ENCODE measurements at regions not wholly inside any gene's neighbourhood (a gene's known extent, or its start where the extent isn't known, plus 50 kb on each side); places are given as distances from the start of the nearest gene placed in this dataset.
"Not testable (repeated sequence)": the region's sequence is repeated elsewhere in the genome, so short reads cannot be mapped to it uniquely, and the experiment has no call there.

DNA sequence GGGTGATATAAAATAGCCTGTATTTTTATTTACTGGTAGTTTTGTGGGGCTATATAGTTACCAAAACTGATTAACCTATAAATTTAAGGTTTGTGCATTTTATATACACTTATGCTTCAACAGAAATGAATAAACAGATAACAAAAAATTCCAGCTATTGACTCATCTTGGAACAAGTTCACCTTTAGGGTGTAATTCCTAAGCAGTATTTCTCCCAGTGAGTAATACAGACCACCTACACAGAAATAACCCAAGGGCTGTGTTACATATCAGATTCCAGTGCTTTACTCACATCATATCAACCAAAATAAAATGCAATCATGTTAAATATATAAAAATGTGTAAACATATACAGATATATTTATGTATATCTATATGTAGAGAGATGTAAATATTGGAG lies 345.6 kb downstream of the ADAMTS20 start:
- Mint-ChIP-seq H3K36me3 (peaks cover 0 to 3% (median 0%) of the 10 kb centered on the region in 3 donors), H3K9me3 (peaks cover 0 to 4% (median 0%) of the 10 kb centered on the region in 9 donors), H3K27me3 (peaks cover 0 to 3% (median 0%) of the 10 kb centered on the region in 5 donors), H3K27ac (no peak overlapping the region), H3K4me1 (peaks cover 0 to 7% (median 0%) of the 10 kb centered on the region in 4 donors), H3K4me3 (no peak overlapping the region)
- ATAC-seq: no peak
- no peak for DNase-seq
- POLR2A ChIA-PET: no interaction called here

DNA sequence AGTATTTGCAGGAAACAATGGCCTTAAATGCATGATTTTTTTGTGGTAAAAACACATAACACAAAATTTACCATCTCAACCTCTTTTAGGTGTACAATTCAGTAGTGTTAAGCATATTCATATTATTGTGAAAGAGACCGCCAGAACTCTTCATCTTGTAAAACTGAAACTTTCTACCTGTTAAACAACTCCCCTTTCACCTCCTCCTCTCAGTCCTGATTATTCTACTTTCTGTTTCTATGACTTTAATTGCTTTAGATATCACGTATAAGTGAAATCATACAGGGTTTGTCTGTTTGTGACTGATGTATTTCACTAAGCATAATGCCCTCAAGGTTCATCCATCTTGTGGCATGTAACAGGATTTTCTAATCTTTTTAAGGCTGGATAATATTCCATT lies 353.4 kb downstream of the ADAMTS20 start:
- peaks cover 0 to 3% (median 0%) of the 10 kb centered on the region in 3 donors for H3K36me3 Mint-ChIP-seq
- no peak overlapping the region for H3K27ac Mint-ChIP-seq
- POLR2A ChIA-PET: no interaction called here
- H3K9me3 Mint-ChIP-seq: peaks cover 0 to 10% (median 2%) of the 10 kb centered on the region in 9 donors
- no peaks in the 10 kb centered on the region for H3K4me1 Mint-ChIP-seq
- no peak for DNase-seq
- no peak overlapping the region for H3K4me3 Mint-ChIP-seq
- no peak for ATAC-seq
- H3K27me3 Mint-ChIP-seq: peaks cover 0 to 3% (median 0%) of the 10 kb centered on the region in 5 donors

- peaks cover 0 to 1% (median 0%) of the 10 kb centered on the region in 5 donors for H3K27me3 Mint-ChIP-seq
- H3K4me1 Mint-ChIP-seq: no peaks in the 10 kb centered on the region
- peaks cover 0 to 13% (median 3%) of the 10 kb centered on the region in 9 donors for H3K9me3 Mint-ChIP-seq
- no peak for ATAC-seq
- H3K36me3 Mint-ChIP-seq: no peaks in the 10 kb centered on the region
- DNase-seq: no peak
- H3K4me3 Mint-ChIP-seq: no peak overlapping the region
- no peak overlapping the region for H3K27ac Mint-ChIP-seq
- POLR2A ChIA-PET: no interaction called here
These were observed 355.6 kb downstream of the ADAMTS20 start for GRCh38 chr12:43196268-43196907.

GRCh38 chr12:43193096-43193495 lies 358.9 kb downstream of the ADAMTS20 start:
- not testable (repeated sequence) for H3K27ac Mint-ChIP-seq

GRCh38 chr12:43192442-43192841 lies 359.6 kb downstream of the ADAMTS20 start:
- H3K4me1 Mint-ChIP-seq, H3K27me3 Mint-ChIP-seq, H3K36me3 Mint-ChIP-seq, H3K27ac Mint-ChIP-seq, DNase-seq, ATAC-seq, H3K4me3 Mint-ChIP-seq, POLR2A ChIA-PET: not testable (repeated sequence)
- H3K9me3 Mint-ChIP-seq: peaks cover 0 to 21% (median 9%) of the 10 kb centered on the region in 9 donors

More at GRCh38 chr12:43193096-43193495, 358.9 kb downstream of the ADAMTS20 start:
- H3K4me3 Mint-ChIP-seq, H3K27me3 Mint-ChIP-seq, ATAC-seq, H3K4me1 Mint-ChIP-seq, H3K36me3 Mint-ChIP-seq, POLR2A ChIA-PET, DNase-seq: not testable (repeated sequence)
- H3K9me3 Mint-ChIP-seq: peaks cover 0 to 15% (median 8%) of the 10 kb centered on the region in 9 donors

GRCh38 chr12:43180242-43180641 lies 371.8 kb downstream of the ADAMTS20 start:
- H3K4me3 Mint-ChIP-seq: no peak overlapping the region
- no peak for ATAC-seq
- DNase-seq: no peak
- no peak overlapping the region for H3K27ac Mint-ChIP-seq
- no peaks in the 10 kb centered on the region for H3K4me1 Mint-ChIP-seq
- POLR2A ChIA-PET: no interaction called here
- peaks cover 0 to 24% (median 7%) of the 10 kb centered on the region in 9 donors for H3K9me3 Mint-ChIP-seq
- no peaks in the 10 kb centered on the region for H3K36me3 Mint-ChIP-seq
- H3K27me3 Mint-ChIP-seq: peaks cover 0 to 5% (median 0%) of the 10 kb centered on the region in 5 donors

DNA sequence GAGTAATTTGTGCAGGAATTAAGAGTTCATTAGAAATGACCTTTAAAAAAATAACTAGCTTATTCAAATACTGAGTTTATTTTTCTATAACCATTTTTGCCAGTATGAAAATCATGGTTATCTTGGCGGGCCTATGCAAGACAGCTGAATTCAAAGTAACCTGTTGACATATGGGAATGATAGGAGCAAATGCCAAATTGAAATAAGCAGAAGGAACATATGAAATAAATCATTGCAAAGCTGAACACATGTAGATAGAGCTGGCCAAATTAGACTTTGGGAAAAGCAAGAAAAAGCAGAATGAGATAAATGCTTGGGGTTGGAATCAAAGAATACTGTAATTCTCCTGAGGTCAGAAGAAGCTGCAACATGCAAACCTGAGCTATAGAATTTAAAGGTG lies 372.5 kb downstream of the ADAMTS20 start:
- H3K9me3 Mint-ChIP-seq: peaks cover 0 to 21% (median 7%) of the 10 kb centered on the region in 9 donors
- H3K4me1 Mint-ChIP-seq: no peaks in the 10 kb centered on the region
- ATAC-seq: no peak
- POLR2A ChIA-PET: no interaction called here
- no peak overlapping the region for H3K27ac Mint-ChIP-seq
- no peak overlapping the region for H3K4me3 Mint-ChIP-seq
- no peaks in the 10 kb centered on the region for H3K36me3 Mint-ChIP-seq
- peaks cover 0 to 5% (median 0%) of the 10 kb centered on the region in 5 donors for H3K27me3 Mint-ChIP-seq
- no peak for DNase-seq

- ATAC-seq (no peak), DNase-seq (no peak)
- peaks cover 0 to 10% (median 3%) of the 10 kb centered on the region in 9 donors for H3K9me3 Mint-ChIP-seq
- POLR2A ChIA-PET: no interaction called here
- no peaks in the 10 kb centered on the region for H3K36me3 Mint-ChIP-seq
- no peak overlapping the region for H3K4me3 Mint-ChIP-seq
- no peaks in the 10 kb centered on the region for H3K4me1 Mint-ChIP-seq
- H3K27ac Mint-ChIP-seq: no peak overlapping the region
- peaks cover 0 to 5% (median 0%) of the 10 kb centered on the region in 5 donors for H3K27me3 Mint-ChIP-seq
These were observed 374.7 kb downstream of the ADAMTS20 start for GRCh38 chr12:43177276-43177675.

DNA sequence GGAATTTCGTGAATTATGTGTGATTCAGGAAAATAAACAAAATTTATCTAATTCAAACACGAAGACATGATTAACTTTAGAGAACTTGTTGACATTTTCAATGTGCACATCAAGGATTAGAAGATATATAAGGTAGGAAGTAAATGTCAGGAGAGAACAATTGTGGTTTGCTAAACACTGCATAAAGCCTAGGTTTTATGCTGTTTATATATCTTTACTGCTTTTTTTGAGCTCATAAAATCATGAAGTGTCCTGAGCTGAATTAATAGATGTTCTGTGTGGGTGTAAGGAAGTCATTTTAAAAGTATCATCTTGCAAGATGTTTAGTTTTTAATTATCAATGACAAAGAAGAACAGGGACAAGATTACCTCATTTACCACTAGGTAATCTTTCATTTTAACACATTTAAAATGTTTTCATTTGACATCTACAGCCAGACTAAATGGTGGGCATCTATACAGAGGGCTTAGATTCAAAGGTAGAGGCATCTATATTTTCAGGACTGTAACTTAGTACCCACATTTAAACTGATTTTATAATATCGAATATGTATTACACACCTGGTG lies 382.8 kb downstream of the ADAMTS20 start:
- H3K4me1 Mint-ChIP-seq: no peaks in the 10 kb centered on the region
- no peak overlapping the region for H3K27ac Mint-ChIP-seq
- no peaks in the 10 kb centered on the region for H3K27me3 Mint-ChIP-seq
- DNase-seq (no peak), ATAC-seq (no peak)
- H3K4me3 Mint-ChIP-seq: no peak overlapping the region
- H3K9me3 Mint-ChIP-seq: peaks cover 0 to 3% (median 0%) of the 10 kb centered on the region in 9 donors
- H3K36me3 Mint-ChIP-seq: no peaks in the 10 kb centered on the region
- POLR2A ChIA-PET: interaction anchor here (0.6 kb wide), 1 partner anchor 1295 kb away, joined by 3 read pairs; no protein-coding TSS in a partner anchor

DNA sequence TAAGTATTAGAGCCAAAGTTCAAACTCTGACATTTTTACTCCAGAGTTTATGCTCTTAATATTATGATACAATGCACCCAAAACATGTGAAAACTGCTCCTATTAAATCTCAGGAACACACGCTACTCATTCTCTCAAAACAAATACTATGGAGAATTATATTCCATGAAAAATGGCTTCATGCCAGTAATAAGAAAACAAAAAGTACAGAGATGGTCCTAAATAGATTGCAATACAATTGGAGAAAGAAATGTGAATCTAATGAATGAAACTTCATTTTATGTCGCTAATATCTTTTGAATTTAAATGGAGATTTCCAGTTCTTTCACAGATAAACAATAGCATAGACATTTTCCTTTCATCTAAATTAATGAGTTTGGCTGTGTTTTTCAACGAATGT lies 384.3 kb downstream of the ADAMTS20 start:
- no peaks in the 10 kb centered on the region for H3K4me1 Mint-ChIP-seq
- H3K27ac Mint-ChIP-seq: no peak overlapping the region
- H3K9me3 Mint-ChIP-seq: no peaks in the 10 kb centered on the region
- H3K36me3 Mint-ChIP-seq: no peaks in the 10 kb centered on the region
- H3K27me3 Mint-ChIP-seq: no peaks in the 10 kb centered on the region
- no peak overlapping the region for H3K4me3 Mint-ChIP-seq
- ATAC-seq (no peak), DNase-seq (no peak)
- POLR2A ChIA-PET: no interaction called here

DNA sequence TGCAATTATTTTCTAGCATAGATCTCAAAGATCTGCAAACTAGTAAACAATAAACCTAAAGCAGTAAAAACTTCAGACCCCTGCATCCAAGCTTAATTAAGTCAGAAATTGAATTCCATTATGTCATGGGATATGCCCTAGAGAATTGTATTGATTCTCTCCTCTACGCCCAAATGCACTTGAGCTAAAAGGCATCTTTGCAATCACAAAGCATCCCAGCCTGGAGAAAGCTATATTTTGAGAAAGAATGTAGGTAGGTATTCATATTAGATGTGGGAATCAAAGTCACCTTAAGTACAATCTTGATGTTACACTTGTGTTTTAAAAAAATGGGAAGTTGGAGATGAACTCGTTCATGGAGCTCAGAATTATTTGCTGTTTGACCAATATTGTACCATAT lies 386.7 kb downstream of the ADAMTS20 start:
- Mint-ChIP-seq H3K4me1 (no peaks in the 10 kb centered on the region), H3K27ac (no peak overlapping the region), H3K9me3 (peaks cover 0 to 4% (median 0%) of the 10 kb centered on the region in 9 donors), H3K36me3 (no peaks in the 10 kb centered on the region), H3K27me3 (no peaks in the 10 kb centered on the region), H3K4me3 (no peak overlapping the region)
- ATAC-seq (no peak), DNase-seq (no peak)
- POLR2A ChIA-PET: no interaction called here

- no peaks in the 10 kb centered on the region for H3K27me3 Mint-ChIP-seq
- no peak overlapping the region for H3K27ac Mint-ChIP-seq
- no peak for DNase-seq
- no peaks in the 10 kb centered on the region for H3K36me3 Mint-ChIP-seq
- H3K4me1 Mint-ChIP-seq: no peaks in the 10 kb centered on the region
- no peak for ATAC-seq
- peaks cover 0 to 11% (median 0%) of the 10 kb centered on the region in 9 donors for H3K9me3 Mint-ChIP-seq
- H3K4me3 Mint-ChIP-seq: no peak overlapping the region
- POLR2A ChIA-PET: no interaction called here
These were observed 389.9 kb downstream of the ADAMTS20 start for GRCh38 chr12:43162138-43162537.

GRCh38 chr12:43159506-43159905 lies 392.5 kb downstream of the ADAMTS20 start:
- POLR2A ChIA-PET: no interaction called here
- no peaks in the 10 kb centered on the region for H3K36me3 Mint-ChIP-seq
- H3K4me1 Mint-ChIP-seq: no peaks in the 10 kb centered on the region
- H3K27ac Mint-ChIP-seq: no peak overlapping the region
- H3K4me3 Mint-ChIP-seq: no peak overlapping the region
- ATAC-seq (no peak), DNase-seq (no peak)
- peaks cover 0 to 17% (median under 1%) of the 10 kb centered on the region in 9 donors for H3K9me3 Mint-ChIP-seq
- H3K27me3 Mint-ChIP-seq: no peaks in the 10 kb centered on the region

DNA sequence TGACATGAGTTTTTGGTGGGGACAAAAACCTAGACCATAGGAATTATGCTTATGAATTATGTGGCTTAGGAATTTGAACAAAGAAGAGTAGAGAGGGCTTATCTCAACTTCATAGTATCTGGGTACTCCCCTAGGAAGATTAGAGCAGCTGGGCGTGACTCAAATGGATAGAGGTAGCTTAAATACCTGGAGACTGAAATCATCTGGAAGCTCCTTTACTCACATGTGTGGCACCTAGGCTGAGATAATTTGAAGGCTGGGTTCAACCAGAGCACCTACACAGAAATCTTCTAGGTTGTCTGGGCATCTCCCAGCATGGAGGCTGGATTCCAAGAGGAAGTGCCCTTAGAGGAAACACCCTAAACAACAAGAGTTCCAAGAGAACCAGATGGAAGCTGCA lies 393.9 kb downstream of the ADAMTS20 start:
- H3K4me3 Mint-ChIP-seq: no peak overlapping the region
- H3K9me3 Mint-ChIP-seq: peaks cover 0 to 17% (median 1%) of the 10 kb centered on the region in 9 donors
- no peaks in the 10 kb centered on the region for H3K27me3 Mint-ChIP-seq
- no peaks in the 10 kb centered on the region for H3K4me1 Mint-ChIP-seq
- no peak overlapping the region for H3K27ac Mint-ChIP-seq
- no peaks in the 10 kb centered on the region for H3K36me3 Mint-ChIP-seq
- DNase-seq (no peak), ATAC-seq (no peak)
- POLR2A ChIA-PET: no interaction called here

Measured in naive thymus-derived CD8-positive, alpha-beta T cell (primary cell).